Smooth muscle cell (in vitro differentiated cells): ENCODE measurements at regions not wholly inside any gene's neighbourhood (a gene's known extent, or its start where the extent isn't known, plus 50 kb on each side); places are given as distances from the start of the nearest gene placed in this dataset.

Experiments used
- DNase-seq: peaks from one replicate; lab custom pipeline; 2025; ENCODE audit not compliant: unreplicated experiment; lab: John Stamatoyannopoulos, UW
- H2AFZ ChIP-seq: fragments of 200-600 bp; sonication (generic); 2 replicates; pipeline ENCODE4 v1.6.0; 2016; ENCODE audit warnings: antibody characterized with exemption, low read depth, mild to moderate bottlenecking
- H3F3A ChIP-seq: fragments of 200-600 bp; sonication (generic); 2 replicates; pipeline ENCODE4 v1.6.0; 2017; ENCODE audit warnings: antibody characterized with exemption, low read depth
- H3K27ac ChIP-seq: fragments of 200-600 bp; sonication (generic); 2 replicates; pipeline ENCODE4 v1.5.1; 2016; ENCODE audit warnings: low read depth, mild to moderate bottlenecking
- H3K27me3 ChIP-seq: fragments of 200-600 bp; sonication (generic); 2 replicates; pipeline ENCODE4 v1.6.1; 2016; ENCODE audit warnings: low read depth, mild to moderate bottlenecking
- H3K36me3 ChIP-seq: fragments of 200-600 bp; sonication (generic); 2 replicates; pipeline ENCODE4 v1.5.1; 2016; ENCODE audit warnings: low read depth
- H3K4me1 ChIP-seq: fragments of 200-600 bp; sonication (generic); 2 replicates; pipeline ENCODE4 v1.5.1; 2016; ENCODE audit warnings: low read depth
- H3K4me2 ChIP-seq: fragments of 200-600 bp; sonication (generic); 2 replicates; pipeline ENCODE4 v1.6.0; 2016; ENCODE audit warnings: mild to moderate bottlenecking
- H3K4me3 ChIP-seq: fragments of 200-600 bp; sonication (generic); 2 replicates; pipeline ENCODE4 v1.5.1; 2016; ENCODE audit warnings: mild to moderate bottlenecking
- H3K79me2 ChIP-seq: fragments of 200-600 bp; sonication (generic); 2 replicates; pipeline ENCODE4 v1.6.0; 2016; ENCODE audit warnings: low read depth, mild to moderate bottlenecking
- H3K9ac ChIP-seq: fragments of 200-600 bp; sonication (generic); 2 replicates; pipeline ENCODE4 v1.6.0; 2016; ENCODE audit warnings: low read depth
- H3K9me3 ChIP-seq: fragments of 200-600 bp; sonication (generic); replicated peaks from 2 replicates; pipeline ENCODE4 v1.5.1; 2016; ENCODE audit warnings: low read depth
- H4K20me1 ChIP-seq: fragments of 200-600 bp; sonication (generic); 2 replicates; pipeline ENCODE4 v1.6.0; 2016; ENCODE audit warnings: low read depth
- WGBS: methylation state at CpG from one replicate; pipeline ENCODE4 v1.1.7; 2016; ENCODE audit warnings: low lambda C conversion rate; 5-methylcytosine and 5-hydroxymethylcytosine counted together
- TF ChIP-seq, protein P1 (sequence below): fragments of 200-600 bp; sonication (generic); IDR thresholded peaks from 2 replicates; pipeline ENCODE4 v1.5.1; 2017; ENCODE audit warnings: borderline replicate concordance, mild to moderate bottlenecking, antibody characterized with exemption; ENCODE audit not compliant: insufficient read depth, poor library complexity, severe bottlenecking

DNA sequence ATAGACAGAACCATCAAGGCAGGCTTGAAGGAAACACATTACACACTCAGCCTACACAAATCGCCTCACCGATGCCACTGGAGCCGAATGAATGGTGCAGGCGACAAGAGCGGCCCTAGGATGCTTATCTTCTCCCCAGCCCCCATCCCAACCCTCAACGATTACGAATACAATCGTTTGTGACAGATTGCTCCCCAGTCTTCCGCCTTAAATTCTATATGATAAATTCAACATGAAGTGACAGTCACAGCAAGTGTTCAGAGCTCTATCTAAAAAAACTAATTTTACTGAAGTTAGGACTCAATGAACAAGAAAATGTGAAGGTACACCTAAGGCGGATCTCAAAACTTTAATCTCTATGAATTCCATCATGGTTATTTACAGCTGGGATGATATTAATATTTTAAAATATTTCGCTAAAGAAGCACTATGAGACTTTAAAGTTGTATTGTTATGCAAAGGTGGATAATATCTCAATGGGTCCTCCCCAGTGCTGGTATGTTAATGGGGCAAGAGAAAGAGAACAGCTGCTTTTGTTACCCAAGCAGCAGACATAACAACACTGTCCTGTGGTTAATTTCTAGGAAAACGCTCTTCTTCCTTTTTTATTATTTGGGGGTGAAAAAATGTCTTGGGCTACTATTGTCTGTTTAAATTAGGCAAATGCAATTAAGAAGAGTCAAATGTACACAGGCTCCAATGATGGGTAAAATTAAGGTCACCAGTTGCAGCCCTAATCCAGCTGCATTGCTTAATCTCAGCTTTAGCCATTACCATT lies 147.6 kb upstream of the NR2F2 start:
- Histone ChIP-seq H2AFZ (no peak overlapping the region), H4K20me1 (no peaks in the 10 kb centered on the region), H3F3A (no peaks in the 10 kb centered on the region), H3K4me3 (no peak overlapping the region), H3K27ac (no peak overlapping the region), H3K4me1 (no peaks in the 10 kb centered on the region), H3K79me2 (no peaks in the 10 kb centered on the region), H3K9ac (no peak overlapping the region), H3K27me3 (peaks cover 30% of the 10 kb centered on the region), H3K9me3 (no peaks in the 10 kb centered on the region), H3K4me2 (no peak overlapping the region), H3K36me3 (no peaks in the 10 kb centered on the region)
- TF ChIP-seq, protein P1, sequence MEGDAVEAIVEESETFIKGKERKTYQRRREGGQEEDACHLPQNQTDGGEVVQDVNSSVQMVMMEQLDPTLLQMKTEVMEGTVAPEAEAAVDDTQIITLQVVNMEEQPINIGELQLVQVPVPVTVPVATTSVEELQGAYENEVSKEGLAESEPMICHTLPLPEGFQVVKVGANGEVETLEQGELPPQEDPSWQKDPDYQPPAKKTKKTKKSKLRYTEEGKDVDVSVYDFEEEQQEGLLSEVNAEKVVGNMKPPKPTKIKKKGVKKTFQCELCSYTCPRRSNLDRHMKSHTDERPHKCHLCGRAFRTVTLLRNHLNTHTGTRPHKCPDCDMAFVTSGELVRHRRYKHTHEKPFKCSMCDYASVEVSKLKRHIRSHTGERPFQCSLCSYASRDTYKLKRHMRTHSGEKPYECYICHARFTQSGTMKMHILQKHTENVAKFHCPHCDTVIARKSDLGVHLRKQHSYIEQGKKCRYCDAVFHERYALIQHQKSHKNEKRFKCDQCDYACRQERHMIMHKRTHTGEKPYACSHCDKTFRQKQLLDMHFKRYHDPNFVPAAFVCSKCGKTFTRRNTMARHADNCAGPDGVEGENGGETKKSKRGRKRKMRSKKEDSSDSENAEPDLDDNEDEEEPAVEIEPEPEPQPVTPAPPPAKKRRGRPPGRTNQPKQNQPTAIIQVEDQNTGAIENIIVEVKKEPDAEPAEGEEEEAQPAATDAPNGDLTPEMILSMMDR, result no peak
- 88% methylated on average over 12 of the region's 12 CpGs for WGBS
- no peak for DNase-seq

DNA sequence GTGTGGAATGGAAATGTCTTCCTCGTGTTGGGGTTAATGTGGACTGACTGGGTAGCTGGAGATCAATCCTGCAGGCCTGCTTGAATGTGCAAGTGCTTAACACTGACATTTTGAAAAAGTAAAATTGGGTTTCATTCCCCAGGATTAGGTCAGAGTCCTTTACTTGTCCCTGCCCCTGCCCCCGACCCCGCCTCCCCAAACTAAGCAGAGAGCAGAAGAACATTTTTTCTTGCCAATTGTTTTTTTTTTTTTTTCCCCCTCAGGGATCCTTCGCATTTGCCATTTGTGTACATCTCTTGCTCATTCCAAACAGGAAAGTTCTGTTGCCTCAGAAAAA lies 147.0 kb upstream of the NR2F2 start:
- Histone ChIP-seq H4K20me1 (no peaks in the 10 kb centered on the region), H3F3A (no peaks in the 10 kb centered on the region), H3K4me2 (no peak overlapping the region), H3K4me3 (no peak overlapping the region), H3K4me1 (peaks cover 3% of the 10 kb centered on the region), H3K27me3 (peaks cover 30% of the 10 kb centered on the region), H3K36me3 (no peaks in the 10 kb centered on the region), H3K9ac (no peak overlapping the region), H3K27ac (no peak overlapping the region), H2AFZ (no peak overlapping the region), H3K9me3 (no peaks in the 10 kb centered on the region), H3K79me2 (no peaks in the 10 kb centered on the region)
- TF ChIP-seq, protein P1, result no peak
- WGBS, result 73% methylated on average over 4 of the region's 4 CpGs
- no peak for DNase-seq

DNA sequence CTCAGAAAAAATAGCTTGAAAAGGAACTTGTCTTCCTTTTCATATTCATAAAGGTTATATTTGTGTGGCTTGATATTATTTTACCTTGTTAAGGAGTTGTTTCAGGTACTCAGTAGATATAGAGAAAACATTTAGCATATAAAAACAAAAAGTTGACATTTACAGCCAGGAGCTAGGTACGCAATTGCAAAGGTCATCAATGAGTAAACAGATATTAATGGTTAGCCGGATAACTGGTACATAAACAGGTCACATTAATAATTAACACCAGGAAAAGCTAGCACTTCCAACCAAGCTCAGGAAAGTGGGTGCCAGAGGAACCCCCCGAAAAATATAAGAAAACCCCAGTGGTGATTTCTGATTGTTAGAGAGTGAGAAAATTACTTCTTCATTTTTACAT lies 146.6 kb upstream of the NR2F2 start:
- no peak overlapping the region for H2AFZ ChIP-seq
- H3K27ac ChIP-seq, result no peak overlapping the region
- H3K9ac ChIP-seq, result no peak overlapping the region
- no peaks in the 10 kb centered on the region for H3K36me3 ChIP-seq
- H3K4me2 ChIP-seq, result no peak overlapping the region
- no peaks in the 10 kb centered on the region for H3K9me3 ChIP-seq
- TF ChIP-seq, protein P1, result no peak
- no peak overlapping the region for H3K4me3 ChIP-seq
- DNase-seq, result no peak
- H3F3A ChIP-seq, result no peaks in the 10 kb centered on the region
- peaks cover 27% of the 10 kb centered on the region for H3K27me3 ChIP-seq
- 92% methylated on average over 3 of the region's 3 CpGs for WGBS
- no peaks in the 10 kb centered on the region for H4K20me1 ChIP-seq
- H3K4me1 ChIP-seq, result peaks cover 3% of the 10 kb centered on the region
- H3K79me2 ChIP-seq, result no peaks in the 10 kb centered on the region

DNA sequence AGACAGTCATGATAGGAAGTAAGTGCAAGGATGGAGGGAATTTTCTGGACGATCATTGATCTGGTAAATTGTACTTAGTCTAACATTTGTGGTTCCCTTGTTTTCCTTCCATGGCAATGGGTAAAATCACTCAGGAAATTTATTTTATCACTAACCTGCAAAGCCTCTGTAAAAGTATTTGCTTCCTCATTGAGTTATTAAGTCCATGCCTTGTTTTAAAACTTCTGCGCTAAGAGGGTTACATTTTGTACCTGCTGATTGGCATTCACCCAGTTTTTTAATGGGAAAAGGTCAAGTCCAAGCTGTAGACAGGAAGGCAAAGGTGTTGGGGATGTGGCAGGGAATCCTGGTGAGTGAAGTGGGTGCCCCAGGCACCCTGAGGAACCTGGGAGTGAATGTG lies 146.2 kb upstream of the NR2F2 start:
- DNase-seq, result no peak
- no peaks in the 10 kb centered on the region for H3K79me2 ChIP-seq
- H3K27me3 ChIP-seq, result peaks cover 23% of the 10 kb centered on the region
- WGBS, result 99% methylated on average over 2 of the region's 2 CpGs
- H3K4me3 ChIP-seq, result no peak overlapping the region
- no peak overlapping the region for H3K27ac ChIP-seq
- no peaks in the 10 kb centered on the region for H3K9me3 ChIP-seq
- H3K36me3 ChIP-seq, result no peaks in the 10 kb centered on the region
- no peak overlapping the region for H2AFZ ChIP-seq
- no peaks in the 10 kb centered on the region for H4K20me1 ChIP-seq
- TF ChIP-seq, protein P1, result no peak
- no peaks in the 10 kb centered on the region for H3F3A ChIP-seq
- H3K9ac ChIP-seq, result no peak overlapping the region
- H3K4me2 ChIP-seq, result no peak overlapping the region
- H3K4me1 ChIP-seq, result peaks cover 3% of the 10 kb centered on the region
